ENCODE measurements at regions not wholly inside any gene's neighbourhood (a gene's known extent, or its start where the extent isn't known, plus 50 kb on each side); places are given as distances from the start of the nearest gene placed in this dataset.
A peak's percentile ranks its signal among the peaks of the same experiment; 100 is the strongest.

DNA sequence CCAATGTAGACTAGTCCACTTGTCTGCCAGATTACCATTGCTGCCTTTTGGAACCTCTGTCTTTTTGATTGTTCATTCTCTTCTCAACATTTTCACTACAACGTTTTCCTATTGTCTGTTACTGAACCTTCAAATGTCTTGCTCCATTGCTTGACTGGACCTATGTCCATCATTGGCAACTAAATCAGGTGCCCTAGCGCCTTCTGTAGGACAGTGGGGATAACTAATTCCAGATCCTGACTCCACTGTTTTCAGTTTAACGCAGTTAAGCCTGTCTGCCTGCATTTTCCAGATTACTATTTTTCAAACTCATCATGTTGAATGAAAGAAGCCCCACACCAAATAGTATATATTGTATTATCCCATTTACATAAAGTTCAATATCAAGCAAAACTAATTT is 433.6 kb downstream of the RNF144B start:
- POLR2A ChIA-PET = no interaction called here
- no peaks in the 10 kb centered on the region for H3K9me2 ChIP-seq

GRCh38 chr6:18823782-18824386 is 436.7 kb downstream of the RNF144B start:
- Histone ChIP-seq H3F3A (replicated peaks; ENCODE audit: insufficient read depth) (no peaks in the 10 kb centered on the region), H3K4me3 (ENCODE audit: low read depth in 2 of 2, low read length in 1 of 2) (no peak overlapping the region; a peak in 1 of 4 replicates), H3K79me2 (ENCODE audit: insufficient read depth) (no peaks in the 10 kb centered on the region), H3K27ac (ENCODE audit: low read depth in 2 of 2, low read length in 1 of 2) (no peak overlapping the region), H3K36me3 (replicated peaks in 1 of 2; ENCODE audit: control insufficient read depth in 1 of 2, insufficient read depth in 2 of 2, low read length in 1 of 2) (no peaks in the 10 kb centered on the region), H3K4me1 (ENCODE audit: control insufficient read depth in 1 of 2, insufficient read depth in 2 of 2, low read depth in 1 of 2, low read length in 1 of 2) (no peaks in the 10 kb centered on the region), H3K4me2 (no peak overlapping the region), H3K27me3 (ENCODE audit: insufficient read depth) (no peaks in the 10 kb centered on the region), H4K20me1 (ENCODE audit: insufficient read depth) (no peaks in the 10 kb centered on the region), H2AFZ (ENCODE audit: low read depth) (no peak overlapping the region), H3K9me3 (peaks cover 7% of the 10 kb centered on the region; the same call in 1 of the 2 replicates), H3K9ac (no peak overlapping the region), H3K9me2 (no peaks in the 10 kb centered on the region)
- TF ChIP-seq, protein P1, sequence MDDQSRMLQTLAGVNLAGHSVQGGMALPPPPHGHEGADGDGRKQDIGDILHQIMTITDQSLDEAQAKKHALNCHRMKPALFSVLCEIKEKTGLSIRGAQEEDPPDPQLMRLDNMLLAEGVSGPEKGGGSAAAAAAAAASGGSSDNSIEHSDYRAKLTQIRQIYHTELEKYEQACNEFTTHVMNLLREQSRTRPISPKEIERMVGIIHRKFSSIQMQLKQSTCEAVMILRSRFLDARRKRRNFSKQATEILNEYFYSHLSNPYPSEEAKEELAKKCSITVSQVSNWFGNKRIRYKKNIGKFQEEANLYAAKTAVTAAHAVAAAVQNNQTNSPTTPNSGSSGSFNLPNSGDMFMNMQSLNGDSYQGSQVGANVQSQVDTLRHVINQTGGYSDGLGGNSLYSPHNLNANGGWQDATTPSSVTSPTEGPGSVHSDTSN (IDR thresholded peaks at IDR 0.05) = no peak
- TF ChIP-seq, protein P2, sequence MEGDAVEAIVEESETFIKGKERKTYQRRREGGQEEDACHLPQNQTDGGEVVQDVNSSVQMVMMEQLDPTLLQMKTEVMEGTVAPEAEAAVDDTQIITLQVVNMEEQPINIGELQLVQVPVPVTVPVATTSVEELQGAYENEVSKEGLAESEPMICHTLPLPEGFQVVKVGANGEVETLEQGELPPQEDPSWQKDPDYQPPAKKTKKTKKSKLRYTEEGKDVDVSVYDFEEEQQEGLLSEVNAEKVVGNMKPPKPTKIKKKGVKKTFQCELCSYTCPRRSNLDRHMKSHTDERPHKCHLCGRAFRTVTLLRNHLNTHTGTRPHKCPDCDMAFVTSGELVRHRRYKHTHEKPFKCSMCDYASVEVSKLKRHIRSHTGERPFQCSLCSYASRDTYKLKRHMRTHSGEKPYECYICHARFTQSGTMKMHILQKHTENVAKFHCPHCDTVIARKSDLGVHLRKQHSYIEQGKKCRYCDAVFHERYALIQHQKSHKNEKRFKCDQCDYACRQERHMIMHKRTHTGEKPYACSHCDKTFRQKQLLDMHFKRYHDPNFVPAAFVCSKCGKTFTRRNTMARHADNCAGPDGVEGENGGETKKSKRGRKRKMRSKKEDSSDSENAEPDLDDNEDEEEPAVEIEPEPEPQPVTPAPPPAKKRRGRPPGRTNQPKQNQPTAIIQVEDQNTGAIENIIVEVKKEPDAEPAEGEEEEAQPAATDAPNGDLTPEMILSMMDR (IDR thresholded peaks at IDR 0.05) = peak; percentile 70
- TF ChIP-seq SMC3 (IDR thresholded peaks at IDR 0.05; ENCODE audit: low read depth, low read length) (no peak), RAD21 (IDR thresholded peaks at IDR 0.05; ENCODE audit: low read length) (0 out of 2 replicates have a peak, but pooled peaks have one; percentile 13), USF1 (IDR thresholded peaks at IDR 0.05; ENCODE audit: borderline replicate concordance, low read depth) (no peak), YY1 (IDR thresholded peaks at IDR 0.05; ENCODE audit: low read depth) (no peak)
- DNase-seq = peak; percentile 3
- ChIA-PET CTCF (interaction anchor here (0.6 kb wide), 1 partner anchor 8 kb away, joined by 3 read pairs; no protein-coding TSS in a partner anchor), POLR2A (no interaction called here)
- WGBS (ENCODE audit: low lambda C conversion rate) = 10% methylated on average over 5 of the region's 5 CpGs

More for the DNA sequence above, 433.6 kb downstream of the RNF144B start:
- no peaks in the 10 kb centered on the region for H3K27me3 ChIP-seq (ENCODE audit: insufficient read depth)
- no peak overlapping the region for H2AFZ ChIP-seq (ENCODE audit: low read depth)
- CTCF ChIA-PET = no interaction called here
- peaks cover 7% of the 10 kb centered on the region; the same call in 1 of the 2 replicates for H3K9me3 ChIP-seq
- no peak for TF ChIP-seq POLR2AphosphoS5 (IDR thresholded peaks at IDR 0.05; ENCODE audit: low read depth, low read length)
- TF ChIP-seq, protein P3, sequence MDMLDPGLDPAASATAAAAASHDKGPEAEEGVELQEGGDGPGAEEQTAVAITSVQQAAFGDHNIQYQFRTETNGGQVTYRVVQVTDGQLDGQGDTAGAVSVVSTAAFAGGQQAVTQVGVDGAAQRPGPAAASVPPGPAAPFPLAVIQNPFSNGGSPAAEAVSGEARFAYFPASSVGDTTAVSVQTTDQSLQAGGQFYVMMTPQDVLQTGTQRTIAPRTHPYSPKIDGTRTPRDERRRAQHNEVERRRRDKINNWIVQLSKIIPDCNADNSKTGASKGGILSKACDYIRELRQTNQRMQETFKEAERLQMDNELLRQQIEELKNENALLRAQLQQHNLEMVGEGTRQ (IDR thresholded peaks at IDR 0.05; ENCODE audit: borderline replicate concordance, low read depth, low read length) = no peak
- no peak for TF ChIP-seq RFX5 (IDR thresholded peaks at IDR 0.05; ENCODE audit: low read length)
- TF ChIP-seq MEF2A (IDR thresholded peaks at IDR 0.05; ENCODE audit: borderline replicate concordance, low read depth) = no peak
- no peak for TF ChIP-seq MAX (IDR thresholded peaks at IDR 0.05; ENCODE audit: low read depth)
- TF ChIP-seq, protein P4, sequence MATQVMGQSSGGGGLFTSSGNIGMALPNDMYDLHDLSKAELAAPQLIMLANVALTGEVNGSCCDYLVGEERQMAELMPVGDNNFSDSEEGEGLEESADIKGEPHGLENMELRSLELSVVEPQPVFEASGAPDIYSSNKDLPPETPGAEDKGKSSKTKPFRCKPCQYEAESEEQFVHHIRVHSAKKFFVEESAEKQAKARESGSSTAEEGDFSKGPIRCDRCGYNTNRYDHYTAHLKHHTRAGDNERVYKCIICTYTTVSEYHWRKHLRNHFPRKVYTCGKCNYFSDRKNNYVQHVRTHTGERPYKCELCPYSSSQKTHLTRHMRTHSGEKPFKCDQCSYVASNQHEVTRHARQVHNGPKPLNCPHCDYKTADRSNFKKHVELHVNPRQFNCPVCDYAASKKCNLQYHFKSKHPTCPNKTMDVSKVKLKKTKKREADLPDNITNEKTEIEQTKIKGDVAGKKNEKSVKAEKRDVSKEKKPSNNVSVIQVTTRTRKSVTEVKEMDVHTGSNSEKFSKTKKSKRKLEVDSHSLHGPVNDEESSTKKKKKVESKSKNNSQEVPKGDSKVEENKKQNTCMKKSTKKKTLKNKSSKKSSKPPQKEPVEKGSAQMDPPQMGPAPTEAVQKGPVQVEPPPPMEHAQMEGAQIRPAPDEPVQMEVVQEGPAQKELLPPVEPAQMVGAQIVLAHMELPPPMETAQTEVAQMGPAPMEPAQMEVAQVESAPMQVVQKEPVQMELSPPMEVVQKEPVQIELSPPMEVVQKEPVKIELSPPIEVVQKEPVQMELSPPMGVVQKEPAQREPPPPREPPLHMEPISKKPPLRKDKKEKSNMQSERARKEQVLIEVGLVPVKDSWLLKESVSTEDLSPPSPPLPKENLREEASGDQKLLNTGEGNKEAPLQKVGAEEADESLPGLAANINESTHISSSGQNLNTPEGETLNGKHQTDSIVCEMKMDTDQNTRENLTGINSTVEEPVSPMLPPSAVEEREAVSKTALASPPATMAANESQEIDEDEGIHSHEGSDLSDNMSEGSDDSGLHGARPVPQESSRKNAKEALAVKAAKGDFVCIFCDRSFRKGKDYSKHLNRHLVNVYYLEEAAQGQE (IDR thresholded peaks at IDR 0.05; ENCODE audit: low read depth, low read length) = no peak
- DNase-seq = no peak
- no peak overlapping the region for H3K4me2 ChIP-seq
- no peaks in the 10 kb centered on the region for H3K79me2 ChIP-seq (ENCODE audit: insufficient read depth)
- H3K4me3 ChIP-seq (ENCODE audit: low read depth in 2 of 2, low read length in 1 of 2) = no peak overlapping the region
- H3K27ac ChIP-seq (ENCODE audit: low read depth in 2 of 2, low read length in 1 of 2) = no peak overlapping the region
- H4K20me1 ChIP-seq (ENCODE audit: insufficient read depth) = no peaks in the 10 kb centered on the region
- no peaks in the 10 kb centered on the region for H3K4me1 ChIP-seq (ENCODE audit: control insufficient read depth in 1 of 2, insufficient read depth in 2 of 2, low read depth in 1 of 2, low read length in 1 of 2)
- H3K36me3 ChIP-seq (replicated peaks in 1 of 2; ENCODE audit: control insufficient read depth in 1 of 2, insufficient read depth in 2 of 2, low read length in 1 of 2) = no peaks in the 10 kb centered on the region
- no peak overlapping the region for H3K9ac ChIP-seq
- no peaks in the 10 kb centered on the region for H3F3A ChIP-seq (replicated peaks; ENCODE audit: insufficient read depth)
- WGBS (ENCODE audit: low lambda C conversion rate) = 2% methylated on average over 3 of the region's 3 CpGs
